GM18873 (cell line): ENCODE measurements at regions not wholly inside any gene's neighbourhood (a gene's known extent, or its start where the extent isn't known, plus 50 kb on each side); places are given as distances from the start of the nearest gene placed in this dataset.
"Not testable (repeated sequence)": the region's sequence is repeated elsewhere in the genome, so short reads cannot be mapped to it uniquely, and the experiment has no call there.

ENCODE experiments used
- ATAC-seq: cut with Tn5 transposase; IDR thresholded peaks from one replicate; pipeline ENCODE4 v1.9.1; 2021; ENCODE audit warnings: mild to moderate bottlenecking, moderate library complexity, moderate number of reproducible peaks; ENCODE audit not compliant: unreplicated experiment, low FRiP score

GRCh38 chr10:109427411-109427810, 495.9 kb downstream of the XPNPEP1 start:
- ATAC-seq: no peak

- ATAC-seq: no peak
These were observed 496.3 kb downstream of the XPNPEP1 start for GRCh38 chr10:109426987-109427386.

- no peak for ATAC-seq
These were observed 504.5 kb downstream of the XPNPEP1 start for GRCh38 chr10:109418795-109419194.

GRCh38 chr10:109417803-109418202, 505.5 kb downstream of the XPNPEP1 start:
- ATAC-seq: no peak

- no peak for ATAC-seq
These were observed 511.0 kb downstream of the XPNPEP1 start for GRCh38 chr10:109412353-109412752.

GRCh38 chr10:109411917-109412316, 511.4 kb downstream of the XPNPEP1 start:
- no peak for ATAC-seq

GRCh38 chr10:109405338-109405737, 518.0 kb downstream of the XPNPEP1 start:
- no peak for ATAC-seq

GRCh38 chr10:109403551-109403950, 519.8 kb downstream of the XPNPEP1 start:
- ATAC-seq: no peak

GRCh38 chr10:109393425-109393824, 529.9 kb downstream of the XPNPEP1 start:
- no peak for ATAC-seq

GRCh38 chr10:109386921-109387320, 536.4 kb downstream of the XPNPEP1 start:
- ATAC-seq: no peak

- ATAC-seq: no peak
These were observed 537.2 kb downstream of the XPNPEP1 start for GRCh38 chr10:109386101-109386500.

GRCh38 chr10:109379186-109379585, 544.1 kb downstream of the XPNPEP1 start:
- ATAC-seq: no peak

- no peak for ATAC-seq
These were observed 549.1 kb downstream of the XPNPEP1 start for GRCh38 chr10:109374215-109374614.

GRCh38 chr10:109359316-109359715, 564.0 kb downstream of the XPNPEP1 start:
- ATAC-seq: no peak

GRCh38 chr10:109358325-109358724, 565.0 kb downstream of the XPNPEP1 start:
- no peak for ATAC-seq

- no peak for ATAC-seq
These were observed 575.0 kb downstream of the XPNPEP1 start for GRCh38 chr10:109348324-109348723.

GRCh38 chr10:109343293-109343692, 580.0 kb downstream of the XPNPEP1 start:
- no peak for ATAC-seq

- no peak for ATAC-seq
These were observed 581.3 kb downstream of the XPNPEP1 start for GRCh38 chr10:109341986-109342385.

GRCh38 chr10:109328001-109328400, 595.3 kb downstream of the XPNPEP1 start:
- no peak for ATAC-seq

GRCh38 chr10:109327266-109327665, 596.0 kb downstream of the XPNPEP1 start:
- no peak for ATAC-seq

GRCh38 chr10:109324721-109325120, 598.6 kb downstream of the XPNPEP1 start:
- ATAC-seq: no peak

GRCh38 chr10:109317746-109318366, 605.5 kb downstream of the XPNPEP1 start:
- ATAC-seq: no peak

- not testable (repeated sequence) for ATAC-seq
These were observed 609.3 kb downstream of the XPNPEP1 start for GRCh38 chr10:109314016-109314415.
